SK-N-MC (cell line): ENCODE measurements at regions not wholly inside any gene's neighbourhood (a gene's known extent, or its start where the extent isn't known, plus 50 kb on each side); places are given as distances from the start of the nearest gene placed in this dataset.

ENCODE experiments used
- DNase-seq: peaks from one replicate; pipeline ENCODE4 v3.0.0-alpha.2; 2011; ENCODE audit warnings: low read depth, low spot score
- H3K27ac ChIP-seq: fragments of 200-600 bp; sonication (generic); 2 replicates; pipeline ENCODE4 v1.5.1; 2016; ENCODE audit warnings: mixed run types
- H3K36me3 ChIP-seq: fragments of 200-600 bp; sonication (generic); 2 replicates; pipeline ENCODE4 v1.6.1; 2017; ENCODE audit warnings: antibody characterized with exemption, low read length, mixed read lengths; ENCODE audit not compliant: insufficient read depth
- H3K4me3 ChIP-seq: fragments of 200-600 bp; sonication (generic); 2 replicates; pipeline ENCODE4 v1.5.1; 2016
- H3K9ac ChIP-seq: fragments of 200-600 bp; sonication (generic); 2 replicates; pipeline ENCODE4 v1.8.0; 2017; ENCODE audit warnings: mixed run types, mixed read lengths; ENCODE audit not compliant: insufficient read length
- H3K9me3 ChIP-seq: fragments of 200-600 bp; sonication (generic); 2 replicates; pipeline ENCODE4 v1.6.1; 2017; ENCODE audit warnings: low read depth, mild to moderate bottlenecking, antibody characterized with exemption, low read length, moderate library complexity, mixed read lengths
- EZH2 ChIP-seq: fragments of 200-600 bp; sonication (generic); IDR thresholded peaks from one replicate; pipeline ENCODE4 v1.6.1; 2017; ENCODE audit warnings: antibody characterized with exemption
- FOXP2 ChIP-seq: optimal IDR thresholded peaks from 2 replicates; pipeline ENCODE3; 2011; ENCODE audit warnings: mild to moderate bottlenecking, moderate library complexity; ENCODE audit not compliant: insufficient read depth; ENCODE audit errors: extremely low read length, control extremely low read depth
- POLR2AphosphoS5 ChIP-seq: IDR thresholded peaks from 2 replicates; pipeline ENCODE4 v1.6.1; 2012; ENCODE audit warnings: mild to moderate bottlenecking, low read depth, low read length, borderline replicate concordance

DNA sequence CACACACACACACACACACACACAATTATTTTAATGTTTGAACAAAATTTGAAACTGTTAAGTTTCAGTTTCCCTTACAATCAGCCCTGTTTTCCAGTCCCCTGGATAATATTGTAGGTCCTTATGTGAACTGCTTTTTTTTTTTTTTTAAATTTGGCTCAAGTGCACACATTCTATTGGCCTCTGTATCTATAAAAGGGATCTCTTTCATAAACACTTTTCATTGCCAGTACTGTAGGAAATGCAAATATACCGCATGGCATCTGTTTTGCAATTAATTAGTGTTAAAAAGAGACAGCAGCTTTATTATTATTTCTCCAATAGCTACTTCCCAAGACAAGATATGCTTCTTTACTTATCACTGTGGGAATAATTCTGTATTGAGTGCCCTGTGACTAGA, 738.7 kb downstream of the EPHA4 start:
- Histone ChIP-seq H3K27ac (no peak overlapping the region), H3K36me3 (no peaks in the 10 kb centered on the region), H3K4me3 (no peak overlapping the region), H3K9ac (no peak overlapping the region), H3K9me3 (no peaks in the 10 kb centered on the region)
- TF ChIP-seq POLR2AphosphoS5: no peak
- TF ChIP-seq EZH2: no peak
- TF ChIP-seq FOXP2: no peak
- DNase-seq: no peak

DNA sequence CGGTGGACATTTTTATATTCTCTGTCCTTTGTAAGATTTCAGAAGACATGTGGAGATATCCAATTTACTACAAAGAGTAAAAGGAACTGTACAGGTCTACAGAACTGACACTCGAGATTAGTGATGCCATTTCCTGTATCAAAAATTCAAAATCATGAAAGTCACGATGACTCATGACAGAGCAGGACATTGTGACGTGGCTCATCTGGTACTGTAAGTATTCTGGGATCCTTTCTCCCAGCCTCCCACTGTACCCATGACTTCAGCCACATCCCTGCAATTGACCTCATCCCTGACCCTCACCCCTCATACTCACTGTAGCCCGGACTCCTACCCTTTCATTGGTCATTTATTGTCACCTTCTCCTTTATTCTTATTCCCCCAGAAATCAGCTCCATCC, 736.5 kb downstream of the EPHA4 start:
- DNase-seq: no peak
- Histone ChIP-seq H3K27ac (no peak overlapping the region), H3K4me3 (no peak overlapping the region), H3K36me3 (no peaks in the 10 kb centered on the region), H3K9ac (no peak overlapping the region), H3K9me3 (no peaks in the 10 kb centered on the region)
- TF ChIP-seq POLR2AphosphoS5: no peak
- no peak for TF ChIP-seq EZH2
- no peak for TF ChIP-seq FOXP2

DNA sequence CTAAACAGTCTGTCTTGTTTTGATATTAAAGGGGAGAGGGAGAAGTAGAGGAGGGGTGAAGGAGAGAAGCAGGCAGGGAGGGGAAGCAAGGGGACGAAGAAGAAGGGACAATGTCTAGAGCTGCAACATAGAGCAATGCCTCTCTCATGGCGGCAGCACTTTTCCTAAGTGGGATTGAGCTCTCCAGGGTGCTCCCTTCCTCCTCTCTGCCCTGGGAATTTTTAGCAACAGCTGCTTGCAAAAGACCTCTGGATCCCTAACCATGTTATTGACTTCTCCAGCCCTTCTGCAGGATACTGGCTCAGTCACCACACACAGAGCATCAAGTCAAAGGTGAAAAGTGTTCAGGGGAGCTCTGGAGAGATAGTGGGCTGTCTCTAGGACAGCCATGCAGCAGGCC, 734.9 kb downstream of the EPHA4 start:
- TF ChIP-seq FOXP2 (no peak), POLR2AphosphoS5 (no peak), EZH2 (no peak)
- DNase-seq: no peak
- no peaks in the 10 kb centered on the region for H3K9me3 ChIP-seq
- H3K9ac ChIP-seq: no peak overlapping the region
- H3K4me3 ChIP-seq: no peak overlapping the region
- no peaks in the 10 kb centered on the region for H3K36me3 ChIP-seq
- no peak overlapping the region for H3K27ac ChIP-seq

DNA sequence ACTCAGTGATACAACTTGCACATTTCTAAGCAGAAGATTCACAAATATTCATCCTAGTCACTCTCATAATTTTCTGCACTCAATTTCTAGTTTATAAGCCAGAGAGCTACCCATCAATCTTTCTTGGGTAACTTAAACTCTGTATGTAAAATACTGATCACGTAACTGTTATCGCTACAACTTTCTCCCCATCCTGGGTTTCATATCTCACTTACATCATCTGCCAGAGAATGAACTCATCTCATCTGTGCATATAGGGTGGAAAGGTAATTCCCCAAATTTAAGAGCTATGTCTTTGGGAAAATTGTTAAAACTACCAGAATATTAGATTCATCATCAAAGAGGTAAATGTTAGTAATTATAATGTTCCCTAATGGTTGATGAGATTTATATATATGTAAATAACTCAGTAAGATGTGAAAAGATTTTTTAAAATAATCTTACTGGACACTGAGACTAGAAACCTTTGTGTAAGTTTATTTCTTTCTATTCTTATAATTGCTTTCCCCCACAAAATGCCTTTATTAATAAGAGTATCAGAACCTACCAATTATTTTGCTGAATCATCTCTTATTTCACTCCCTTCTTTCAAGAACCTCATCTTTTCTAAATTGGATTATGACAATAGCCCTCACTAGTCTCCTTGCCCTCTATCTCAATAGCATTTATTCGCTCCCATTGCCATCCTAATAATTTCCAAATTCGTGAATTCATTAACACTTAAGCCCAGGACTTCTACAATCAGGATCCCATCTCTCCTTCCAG, 729.0 kb downstream of the EPHA4 start:
- H3K9ac ChIP-seq: no peak overlapping the region
- H3K27ac ChIP-seq: no peak overlapping the region
- no peaks in the 10 kb centered on the region for H3K36me3 ChIP-seq
- H3K9me3 ChIP-seq: no peaks in the 10 kb centered on the region
- no peak for DNase-seq
- TF ChIP-seq FOXP2 (no peak), EZH2 (no peak), POLR2AphosphoS5 (no peak)
- no peak overlapping the region for H3K4me3 ChIP-seq

DNA sequence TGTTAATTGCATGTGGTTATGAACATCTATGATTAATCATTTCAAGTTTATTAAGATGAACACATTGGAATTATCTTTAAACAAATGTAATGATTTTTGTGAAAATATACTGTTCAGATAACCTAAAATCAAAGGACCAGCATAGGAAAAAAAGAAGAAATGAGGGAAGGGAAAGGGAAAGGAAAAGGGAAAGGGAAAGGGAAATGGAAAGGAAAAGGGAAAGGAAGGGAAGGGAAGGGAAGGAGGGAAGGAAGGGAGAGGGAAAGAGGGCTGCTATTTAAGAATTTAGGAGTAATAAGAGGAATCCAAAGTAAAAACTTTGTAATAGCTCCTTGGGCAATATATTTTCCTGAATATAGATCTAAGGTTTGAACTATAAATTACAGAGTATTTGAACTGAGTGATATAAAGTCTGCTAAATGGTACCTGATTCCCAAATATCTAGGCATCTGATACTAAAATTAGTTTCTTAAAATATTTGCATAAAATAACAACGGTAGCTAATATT, 726.3 kb downstream of the EPHA4 start:
- Histone ChIP-seq H3K27ac (no peak overlapping the region), H3K9ac (no peak overlapping the region), H3K4me3 (no peak overlapping the region), H3K36me3 (no peaks in the 10 kb centered on the region), H3K9me3 (no peaks in the 10 kb centered on the region)
- TF ChIP-seq EZH2: no peak
- TF ChIP-seq FOXP2: no peak
- TF ChIP-seq POLR2AphosphoS5: no peak
- no peak for DNase-seq

DNA sequence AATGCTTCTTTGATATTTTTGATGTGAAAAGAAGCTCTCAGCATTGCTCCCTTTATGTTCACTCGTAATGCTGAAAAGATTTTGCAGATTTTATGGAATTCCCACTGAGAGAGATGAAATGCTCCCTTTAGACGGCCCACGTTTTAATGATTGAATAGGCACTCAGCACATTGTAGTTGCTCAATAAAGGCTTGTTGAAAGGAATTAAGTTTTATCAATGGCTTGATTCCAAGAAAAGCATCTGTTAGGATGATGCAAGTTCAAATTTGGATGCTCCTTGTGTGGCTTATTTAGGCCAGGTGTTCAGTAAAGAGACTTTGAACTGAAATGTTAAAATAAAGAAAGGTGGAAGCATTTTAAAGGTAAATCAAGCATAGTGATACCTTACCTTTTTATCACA, 725.1 kb downstream of the EPHA4 start:
- no peaks in the 10 kb centered on the region for H3K36me3 ChIP-seq
- no peak overlapping the region for H3K9ac ChIP-seq
- no peak for DNase-seq
- no peak overlapping the region for H3K27ac ChIP-seq
- H3K4me3 ChIP-seq: no peak overlapping the region
- TF ChIP-seq EZH2 (no peak), POLR2AphosphoS5 (no peak), FOXP2 (no peak)
- H3K9me3 ChIP-seq: no peaks in the 10 kb centered on the region

DNA sequence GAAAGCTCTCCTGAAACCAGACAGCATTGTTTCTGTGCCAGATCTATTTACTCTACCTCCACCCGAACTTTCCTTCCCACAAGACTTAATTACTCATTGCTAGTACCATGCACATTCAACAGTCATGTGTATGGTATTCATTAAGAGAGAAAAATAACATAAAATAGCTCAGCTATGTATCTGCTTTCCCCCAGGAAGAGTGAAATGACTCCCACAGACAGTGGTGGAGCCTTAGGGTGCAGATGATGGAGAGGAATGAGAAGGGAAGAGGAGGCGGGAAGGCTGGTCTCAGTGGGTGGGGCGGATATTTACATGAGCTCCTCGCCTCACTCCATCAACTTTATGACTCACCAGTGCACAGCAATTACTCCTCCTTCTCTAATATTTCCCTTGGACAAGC, 724.5 kb downstream of the EPHA4 start:
- no peak for DNase-seq

DNA sequence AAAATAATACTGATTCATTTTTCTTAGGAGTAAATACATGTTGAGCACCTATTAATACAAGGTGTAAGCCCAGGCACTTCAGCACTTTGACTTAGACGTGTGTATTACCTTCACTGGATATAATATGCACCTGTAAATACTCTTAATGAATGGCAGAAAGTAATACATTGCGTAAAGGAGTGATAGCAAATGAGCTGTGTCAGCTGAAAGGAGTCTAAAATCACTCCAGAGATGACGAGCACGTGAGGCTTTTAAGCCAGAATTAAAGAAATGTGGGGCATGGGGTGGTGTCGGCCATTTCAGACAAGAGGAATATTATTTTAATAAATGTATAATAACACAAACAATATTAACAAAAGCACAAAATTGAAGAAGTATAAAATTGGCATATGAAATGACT, 722.7 kb downstream of the EPHA4 start:
- Histone ChIP-seq H3K9me3 (no peaks in the 10 kb centered on the region), H3K9ac (no peak overlapping the region), H3K36me3 (no peaks in the 10 kb centered on the region), H3K27ac (no peak overlapping the region), H3K4me3 (no peak overlapping the region)
- DNase-seq: no peak
- no peak for TF ChIP-seq POLR2AphosphoS5
- TF ChIP-seq FOXP2: no peak
- TF ChIP-seq EZH2: no peak

More for the DNA sequence above, 724.5 kb downstream of the EPHA4 start:
- H3K4me3 ChIP-seq: no peak overlapping the region
- H3K9ac ChIP-seq: no peak overlapping the region
- TF ChIP-seq FOXP2 (no peak), POLR2AphosphoS5 (no peak), EZH2 (no peak)
- H3K27ac ChIP-seq: no peak overlapping the region
- H3K36me3 ChIP-seq: no peaks in the 10 kb centered on the region
- H3K9me3 ChIP-seq: no peaks in the 10 kb centered on the region
